HG03565 (cell line): ENCODE measurements at regions not wholly inside any gene's neighbourhood (a gene's known extent, or its start where the extent isn't known, plus 50 kb on each side); places are given as distances from the start of the nearest gene placed in this dataset.
"Not testable (repeated sequence)": the region's sequence is repeated elsewhere in the genome, so short reads cannot be mapped to it uniquely, and the experiment has no call there.

ENCODE experiments used
- ATAC-seq: cut with Tn5 transposase; IDR thresholded peaks from one replicate; pipeline ENCODE4 v1.9.1; 2021; ENCODE audit warnings: mild to moderate bottlenecking, moderate library complexity; ENCODE audit not compliant: unreplicated experiment

- ATAC-seq = no peak
Observed at GRCh38 chr7:32658467-32658869, 163.2 kb downstream of the AVL9 start.

DNA sequence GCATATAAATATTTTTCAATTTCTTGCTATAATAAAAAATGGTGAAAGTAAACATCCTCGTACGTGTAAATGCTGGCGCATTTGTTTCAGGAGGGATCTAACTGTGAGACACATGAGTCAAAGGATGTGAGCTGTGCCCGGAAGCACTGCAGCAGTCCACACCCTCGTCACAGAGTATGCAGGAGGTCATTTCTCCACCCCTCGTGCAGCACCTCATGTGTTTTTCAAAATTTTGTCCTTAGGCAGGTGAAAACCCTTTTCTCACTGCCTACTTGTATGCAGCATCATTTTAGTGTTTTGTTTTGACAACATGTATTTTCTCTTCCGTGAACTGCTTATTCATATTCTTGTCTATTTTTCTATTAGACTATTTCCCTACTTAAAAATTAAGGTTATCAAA is 162.7 kb downstream of the AVL9 start:
- ATAC-seq = no peak

GRCh38 chr7:32654549-32654948 is 159.3 kb downstream of the AVL9 start:
- not testable (repeated sequence) for ATAC-seq

DNA sequence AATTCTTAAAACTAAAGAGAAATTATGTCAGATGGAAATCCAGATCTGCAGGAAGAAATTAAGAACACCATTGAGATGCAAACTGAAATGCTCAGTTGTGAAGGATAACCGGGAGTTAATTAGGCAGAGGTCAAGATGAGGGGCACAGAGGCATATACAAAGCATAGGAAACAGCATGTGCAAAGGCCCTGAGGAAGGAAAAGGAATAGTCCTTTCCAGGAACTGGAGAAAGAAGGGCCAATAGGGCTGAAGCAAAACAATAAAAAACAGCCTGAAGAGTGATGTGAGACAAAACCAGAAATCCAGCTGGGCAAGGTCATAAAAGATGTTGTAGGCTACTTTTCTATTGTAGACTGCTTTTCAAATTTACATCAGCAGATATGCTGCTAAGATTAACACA is 155.1 kb downstream of the AVL9 start:
- not testable (repeated sequence) for ATAC-seq

DNA sequence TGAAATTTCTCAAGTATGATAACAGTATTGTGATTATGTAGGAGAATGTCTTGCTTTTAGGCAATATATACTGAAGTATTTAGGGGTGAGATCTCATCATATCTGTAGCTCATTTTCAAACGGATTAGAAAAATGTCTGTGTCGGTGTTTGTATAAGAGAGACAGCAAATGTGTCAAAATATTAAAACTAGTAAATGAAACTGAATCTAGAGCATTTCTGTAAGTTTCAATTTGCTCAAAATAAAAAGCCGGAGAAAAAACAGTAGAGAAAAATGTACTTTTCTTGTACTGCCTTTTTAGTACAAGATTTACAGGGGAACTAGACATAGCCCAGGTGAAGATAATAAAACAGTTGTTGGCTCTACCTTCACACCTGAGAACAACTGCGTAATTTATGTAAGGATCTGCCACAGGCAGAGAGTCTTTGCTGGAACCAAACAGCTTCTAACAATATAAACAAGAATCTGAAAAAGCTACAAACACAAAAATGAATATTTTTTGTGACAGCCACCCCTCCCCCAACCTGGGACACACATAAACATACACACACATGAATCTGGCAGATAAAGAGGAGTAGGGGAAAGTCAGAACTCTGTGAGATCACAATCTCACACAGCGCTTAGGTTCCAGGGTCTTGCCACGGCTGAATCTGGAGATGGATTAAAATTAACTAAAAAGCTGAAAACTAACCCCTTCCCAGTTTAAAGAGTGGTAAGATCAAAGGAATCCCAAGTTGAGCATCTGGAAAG is 153.3 kb downstream of the AVL9 start:
- no peak for ATAC-seq

DNA sequence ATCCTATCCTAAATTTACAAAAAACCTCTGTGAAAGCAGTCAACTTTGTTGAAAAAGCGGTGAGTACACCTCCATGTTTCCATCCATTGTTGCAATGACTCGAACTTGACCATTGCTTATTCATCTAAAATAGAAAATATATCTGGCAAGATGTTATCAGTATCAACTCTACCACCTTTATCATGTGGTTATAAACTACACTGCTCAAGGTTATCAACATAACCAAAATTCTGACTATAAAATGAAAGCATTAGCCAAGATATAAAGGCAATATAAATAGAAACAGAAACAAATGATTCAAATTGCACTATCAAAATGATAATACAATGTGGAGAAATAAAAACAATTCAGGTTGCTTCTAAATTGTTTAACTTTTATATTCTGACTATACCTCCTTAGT is 150.0 kb downstream of the AVL9 start:
- ATAC-seq = not testable (repeated sequence)

DNA sequence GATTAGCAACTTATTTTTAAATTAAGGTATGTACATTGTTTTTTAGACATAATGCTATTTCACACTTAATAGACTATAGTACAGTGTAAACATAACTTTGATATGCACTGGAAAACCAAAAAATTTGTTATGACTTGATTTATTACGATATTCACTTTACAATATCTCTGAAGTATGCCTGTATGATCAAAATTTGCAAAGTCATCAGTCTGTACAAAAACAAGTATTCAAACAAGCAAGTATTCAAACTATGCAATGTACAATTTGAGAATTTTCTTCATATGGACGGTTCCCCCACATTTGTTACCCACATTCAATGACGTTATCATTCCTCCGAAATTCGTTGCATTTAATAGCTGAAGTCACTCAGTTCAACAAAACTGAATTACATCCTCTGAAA is 147.9 kb downstream of the AVL9 start:
- no peak for ATAC-seq

- peak; percentile 20 for ATAC-seq
Observed at GRCh38 chr7:32639122-32639521, 143.8 kb downstream of the AVL9 start.

DNA sequence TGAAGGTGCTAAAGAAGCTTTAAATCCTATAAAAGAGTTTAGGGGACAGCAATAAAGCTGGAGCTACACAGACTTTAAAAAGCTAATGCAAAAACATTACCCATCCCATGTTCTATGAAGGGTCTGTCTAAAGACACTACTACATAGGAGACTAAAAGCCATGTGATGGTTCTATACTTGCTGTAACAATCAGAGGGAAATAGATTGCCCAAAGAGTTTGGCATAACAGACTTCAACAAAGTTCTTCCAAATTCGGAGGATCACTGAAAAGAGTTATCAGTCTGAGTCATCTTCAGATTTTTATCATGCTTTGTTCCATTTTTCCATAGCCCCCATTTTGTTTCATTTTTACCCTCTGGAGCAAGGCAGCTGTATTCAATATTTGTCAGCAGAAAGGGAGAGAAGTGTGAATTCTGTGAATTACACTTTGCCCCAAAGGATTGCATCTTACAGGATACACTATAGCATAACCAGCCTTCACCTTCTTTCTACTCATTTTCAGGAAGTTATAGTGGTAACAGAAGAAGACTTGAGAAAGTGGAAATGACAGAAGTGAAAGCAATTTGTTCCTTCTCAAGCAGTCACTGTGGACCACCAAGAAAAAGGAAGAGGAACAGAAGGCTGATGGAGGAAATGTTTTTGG is 143.3 kb downstream of the AVL9 start:
- peak; percentile 96 for ATAC-seq
